ENCODE measurements at regions not wholly inside any gene's neighbourhood (a gene's known extent, or its start where the extent isn't known, plus 50 kb on each side); places are given as distances from the start of the nearest gene placed in this dataset.

GRCh38 chr17:55625521-55625920 lies 97.1 kb downstream of the TMEM100 start:
- Histone ChIP-seq H3K9me3 (replicated peaks; ENCODE audit: control insufficient read depth, insufficient read depth, low read length) (no peaks in the 10 kb centered on the region), H3K27ac (ENCODE audit: insufficient read depth, low read depth, low read length) (no peak overlapping the region), H3K4me2 (ENCODE audit: insufficient read depth, low read length) (no peak overlapping the region), H2AFZ (ENCODE audit: low read depth, low read length) (no peak overlapping the region), H3K4me3 (replicated peaks in 1 of 3; ENCODE audit: insufficient read depth in 1 of 3, low read depth in 1 of 3, low read length in 3 of 3) (no peak overlapping the region), H3K4me1 (ENCODE audit: control insufficient read depth, extremely low read depth, insufficient read depth, low read length) (peaks cover 4% of the 10 kb centered on the region), H3K27me3 (ENCODE audit: control insufficient read depth in 2 of 2, insufficient read depth in 2 of 2, low read length in 2 of 2) (no peaks in the 10 kb centered on the region), H4K20me1 (replicated peaks; ENCODE audit: control insufficient read depth, extremely low read depth, insufficient read depth, low read length) (no peaks in the 10 kb centered on the region), H3K9ac (replicated peaks; ENCODE audit: extremely low read depth, insufficient read depth, low read length) (no peak overlapping the region), H3K36me3 (ENCODE audit: control insufficient read depth in 2 of 2, extremely low read depth in 1 of 2, insufficient read depth in 2 of 2, low read length in 2 of 2) (no peaks in the 10 kb centered on the region), H3K9me1 (replicated peaks; ENCODE audit: control insufficient read depth, extremely low read depth, insufficient read depth, low read length) (no peaks in the 10 kb centered on the region), H3K79me2 (ENCODE audit: control insufficient read depth, insufficient read depth, low read length) (no peaks in the 10 kb centered on the region)
- ChIA-PET POLR2A (no interaction called here), CTCF (interaction anchor here (1.1 kb wide), 1 partner anchor 16 kb away, joined by 3 read pairs; no protein-coding TSS in a partner anchor)
- BruUV-seq (replicated peaks): no TSS peak
- intact Hi-C loops (cut with micrococcal nuclease): no loop called here
- dilution Hi-C loops (cut with MboI; ENCODE audit: extremely low pct_ligation_motif_present, low sequenced_read_pairs): no loop called here
- DNase-seq (ENCODE audit: low read depth, low spot score) (no peak), FAIRE-seq (no peak)
- TF ChIP-seq, protein P1, sequence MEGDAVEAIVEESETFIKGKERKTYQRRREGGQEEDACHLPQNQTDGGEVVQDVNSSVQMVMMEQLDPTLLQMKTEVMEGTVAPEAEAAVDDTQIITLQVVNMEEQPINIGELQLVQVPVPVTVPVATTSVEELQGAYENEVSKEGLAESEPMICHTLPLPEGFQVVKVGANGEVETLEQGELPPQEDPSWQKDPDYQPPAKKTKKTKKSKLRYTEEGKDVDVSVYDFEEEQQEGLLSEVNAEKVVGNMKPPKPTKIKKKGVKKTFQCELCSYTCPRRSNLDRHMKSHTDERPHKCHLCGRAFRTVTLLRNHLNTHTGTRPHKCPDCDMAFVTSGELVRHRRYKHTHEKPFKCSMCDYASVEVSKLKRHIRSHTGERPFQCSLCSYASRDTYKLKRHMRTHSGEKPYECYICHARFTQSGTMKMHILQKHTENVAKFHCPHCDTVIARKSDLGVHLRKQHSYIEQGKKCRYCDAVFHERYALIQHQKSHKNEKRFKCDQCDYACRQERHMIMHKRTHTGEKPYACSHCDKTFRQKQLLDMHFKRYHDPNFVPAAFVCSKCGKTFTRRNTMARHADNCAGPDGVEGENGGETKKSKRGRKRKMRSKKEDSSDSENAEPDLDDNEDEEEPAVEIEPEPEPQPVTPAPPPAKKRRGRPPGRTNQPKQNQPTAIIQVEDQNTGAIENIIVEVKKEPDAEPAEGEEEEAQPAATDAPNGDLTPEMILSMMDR (IDR thresholded peaks at IDR 0.05; ENCODE audit: extremely low read depth in 1 of 2, insufficient read depth in 1 of 2, low read depth in 1 of 2, low read length in 2 of 2): no peak
- TF ChIP-seq MYC (IDR thresholded peaks at IDR 0.05; ENCODE audit: low read depth, low read length) (no peak), FOS (IDR thresholded peaks at IDR 0.05; ENCODE audit: borderline replicate concordance, insufficient read depth, low read length) (no peak), POLR2AphosphoS5 (IDR thresholded peaks at IDR 0.05; ENCODE audit: insufficient read depth, low read depth, low read length) (no peak), JUN (IDR thresholded peaks at IDR 0.05; ENCODE audit: borderline replicate concordance, insufficient read depth, insufficient read length, low read depth) (no peak), GATA2 (IDR thresholded peaks at IDR 0.05; ENCODE audit: insufficient read depth, insufficient read length, low read depth, low read length) (no peak), POLR2A (IDR thresholded peaks at IDR 0.05; ENCODE audit: low read depth, low read length) (no peak), EZH2 (IDR thresholded peaks at IDR 0.05; ENCODE audit: borderline replicate concordance, low read depth, low read length, severe bottlenecking) (no peak)
- TF ChIP-seq, protein P2, sequence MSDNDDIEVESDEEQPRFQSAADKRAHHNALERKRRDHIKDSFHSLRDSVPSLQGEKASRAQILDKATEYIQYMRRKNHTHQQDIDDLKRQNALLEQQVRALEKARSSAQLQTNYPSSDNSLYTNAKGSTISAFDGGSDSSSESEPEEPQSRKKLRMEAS (IDR thresholded peaks at IDR 0.05; ENCODE audit: insufficient read depth, insufficient read length): no peak
